HepG2 (cell line): ENCODE measurements at regions not wholly inside any gene's neighbourhood (a gene's known extent, or its start where the extent isn't known, plus 50 kb on each side); places are given as distances from the start of the nearest gene placed in this dataset.
"Not testable (repeated sequence)": the region's sequence is repeated elsewhere in the genome, so short reads cannot be mapped to it uniquely, and the experiment has no call there.

Source experiments
- ATAC-seq: fragments of 200-7000 bp; cut with Tn5 transposase; 3 replicates; pipeline ENCODE4 v1.9.1; 2020; ENCODE audit warnings: mild to moderate bottlenecking, moderate library complexity
- BruUV-seq: library from RNA; stranded (reverse); fragments of 400-500 nt; replicated peaks from 2 replicates; lab custom pipeline; 2021; lab: Mats Ljungman, UMichigan
- CTCF ChIA-PET: fragments of 300-600 bp; formaldehyde crosslinking; extraction: SDS; loops from one replicate; lab custom pipeline; 2021; ENCODE audit warnings: low total read pairs, inconsistent platforms, low intra/inter-chr PET ratio; lab: Yijun Ruan, JAX
- POLR2A ChIA-PET: fragments of 350-600 bp; sonication (Branson Sonifier 250); formaldehyde crosslinking; loops from one replicate; lab custom pipeline; 2020; ENCODE audit warnings: antibody characterized with exemption, inconsistent platforms; lab: Yijun Ruan, JAX
- DNase-seq: peaks from one replicate; pipeline ENCODE4 v3.0.0-alpha.2; 2015; ENCODE audit warnings: low spot score
- FAIRE-seq: peaks from 3 replicates; lab custom pipeline; 2011; peaks lifted over from hg19 to GRCh38; lab: Jason Lieb, UNC
- H2AFZ ChIP-seq: one replicate; pipeline ENCODE4 v1.6.1; 2011; ENCODE audit warnings: low read length, inconsistent platforms
- H3K27ac ChIP-seq: fragments of 300-600 bp; 3 replicates; pipeline ENCODE4 v1.8.0; 2011; ENCODE audit warnings: mixed run types, mild to moderate bottlenecking, mixed read lengths, low read length, inconsistent platforms; ENCODE audit not compliant: insufficient read depth; ENCODE audit errors: extremely low read length
- H3K27me3 ChIP-seq, 2 experiments: fragments of 200-600 bp in 1 of 2; 2 replicates in 1 of 2; 3 replicates in 1 of 2; pipeline versions ENCODE4 v1.6.0 to v1.8.0; 2011; ENCODE audit warnings: low read length in 2 of 2, mild to moderate bottlenecking in 2 of 2, moderate library complexity in 2 of 2, inconsistent platforms in 1 of 2; ENCODE audit not compliant: insufficient read depth in 2 of 2, control insufficient read depth in 1 of 2
- H3K36me3 ChIP-seq, 2 experiments: fragments of 200-600 bp in 1 of 2; replicated peaks in 1 of 2; 2 replicates in 1 of 2; 3 replicates in 1 of 2; pipeline versions ENCODE4 v1.5.1 to v1.8.0; 2011; ENCODE audit warnings: low read length in 2 of 2, inconsistent platforms in 1 of 2; ENCODE audit not compliant: insufficient read depth in 2 of 2, control insufficient read depth in 1 of 2
- H3K4me1 ChIP-seq: 2 replicates; pipeline ENCODE4 v1.5.1; 2012; ENCODE audit warnings: low read length, inconsistent platforms; ENCODE audit not compliant: insufficient read depth
- H3K4me2 ChIP-seq: 2 replicates; pipeline ENCODE4 v1.6.0; 2011; ENCODE audit warnings: low read depth, low read length, inconsistent platforms
- H3K4me3 ChIP-seq, 3 experiments: fragments of 200-600 bp in 1 of 3; sonication (generic), shearing (Covaris generic) in 1 of 3; replicated peaks in 1 of 3; 2 replicates each; pipeline ENCODE4 v1.5.1; 2011 to 2016; ENCODE audit warnings: low read length in 3 of 3, inconsistent platforms in 2 of 3, low read depth in 2 of 3, mild to moderate bottlenecking in 2 of 3, control low read depth in 1 of 3, mixed read lengths in 1 of 3; ENCODE audit not compliant: insufficient read depth in 1 of 3
- H3K79me2 ChIP-seq: one replicate; pipeline ENCODE4 v1.6.1; 2011; ENCODE audit warnings: low read length, inconsistent platforms; ENCODE audit not compliant: insufficient read depth
- H3K9ac ChIP-seq: 2 replicates; pipeline ENCODE4 v1.6.0; 2011; ENCODE audit warnings: mild to moderate bottlenecking, low read depth, low read length, inconsistent platforms; ENCODE audit not compliant: insufficient read depth
- H3K9me3 ChIP-seq: 2 replicates; pipeline ENCODE4 v1.5.1; 2012; ENCODE audit warnings: mild to moderate bottlenecking, low read length
- H4K20me1 ChIP-seq: 2 replicates; pipeline ENCODE4 v1.6.0; 2011; ENCODE audit warnings: inconsistent platforms, mild to moderate bottlenecking, low read length, moderate library complexity; ENCODE audit not compliant: insufficient read depth
- FUBP1 ChIP-seq: sonication (generic); formaldehyde crosslinking; IDR thresholded peaks from 2 replicates; pipeline ENCODE4 v1.5.1; 2020; ENCODE audit warnings: missing genetic modification reagents, mild to moderate bottlenecking, borderline replicate concordance
- HMG20B ChIP-seq: conservative IDR thresholded peaks from 2 replicates; pipeline ENCODE4 v1.6.1; 2016; ENCODE audit warnings: missing genetic modification reagents, missing compliant biosample characterization
- IKZF4 ChIP-seq: sonication (generic); formaldehyde crosslinking; IDR thresholded peaks from 2 replicates; pipeline ENCODE4 v1.5.1; 2020; ENCODE audit warnings: borderline replicate concordance, mild to moderate bottlenecking, low read depth, missing genetic modification reagents; ENCODE audit errors: not compliant biosample characterization
- KMT2B ChIP-seq: IDR thresholded peaks from 2 replicates; pipeline ENCODE4 v1.6.1; 2016; ENCODE audit warnings: missing genetic modification reagents, missing compliant biosample characterization
- ZNF180 ChIP-seq: sonication (generic); formaldehyde crosslinking; IDR thresholded peaks from 2 replicates; pipeline ENCODE4 v1.4.0; 2020; ENCODE audit warnings: low read depth, missing genetic modification reagents, borderline replicate concordance
- ZNF614 ChIP-seq: IDR thresholded peaks from 2 replicates; pipeline ENCODE4 v1.6.1; 2018; ENCODE audit warnings: missing biosample characterization, missing genetic modification reagents, inconsistent platforms, borderline replicate concordance
- WGBS: methylation state at CpG from one replicate; pipeline ENCODE4 v1.1.6; 2017; ENCODE audit warnings: low lambda C conversion rate; 5-methylcytosine and 5-hydroxymethylcytosine counted together
- in situ Hi-C: cut with HindIII; loops from 2 replicates; pipeline ENCODE4 v1.10.0; 2017; ENCODE audit warnings: low pct_unique_long_range_greater_than_20kb; ENCODE audit not compliant: extremely low pct_ligation_motif_present
- intact Hi-C: fragments of 100-400 bp; cut with micrococcal nuclease; formaldehyde crosslinking; loops from one replicate; pipeline ENCODE4 v1.10.0; 2022; ENCODE audit not compliant: unreplicated experiment

GRCh38 chr4:174047363-174047762 lies 236.1 kb downstream of the FBXO8 start (continued):
- no peak for TF ChIP-seq IKZF4 (CRISPR knock-in tag)
- no peak for TF ChIP-seq FUBP1
- TF ChIP-seq ZNF614, result no peak
- no peak for TF ChIP-seq ZNF180 (CRISPR knock-in tag)
- TF ChIP-seq HMG20B (CRISPR knock-in tag), result no peak
- TF ChIP-seq KMT2B (CRISPR knock-in tag), result no peak

DNA sequence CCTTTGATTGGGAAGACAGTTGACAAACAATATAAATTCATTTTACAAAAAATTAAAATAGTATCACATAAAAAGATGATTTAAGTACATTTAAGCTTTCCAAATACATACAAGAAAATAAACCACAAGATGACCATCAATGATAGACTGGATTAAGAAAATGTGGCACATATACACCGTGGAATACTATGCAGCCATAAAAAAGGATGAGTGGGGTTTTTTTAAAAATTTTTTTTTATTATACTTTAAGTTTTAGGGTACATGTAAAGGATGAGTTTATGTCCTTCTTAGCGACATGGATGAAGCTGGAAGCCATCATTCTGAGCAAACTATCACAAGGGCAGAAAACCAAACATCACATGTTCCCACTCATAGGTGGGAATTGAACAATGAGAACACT lies 237.6 kb downstream of the FBXO8 start:
- H3K79me2 ChIP-seq, BruUV-seq, POLR2A ChIA-PET, H3K36me3 ChIP-seq, H3K9ac ChIP-seq, ATAC-seq, H3K27me3 ChIP-seq, H3K4me2 ChIP-seq, H3K4me3 ChIP-seq, H2AFZ ChIP-seq, H3K4me1 ChIP-seq, FAIRE-seq, H3K9me3 ChIP-seq, intact Hi-C loops, H4K20me1 ChIP-seq, H3K27ac ChIP-seq, CTCF ChIA-PET, DNase-seq, in situ Hi-C loops: not testable (repeated sequence)
- 1% methylated on average over 2 of the region's 2 CpGs for WGBS
